Kidney glomerular epithelial cell (primary cell): ENCODE measurements at regions not wholly inside any gene's neighbourhood (a gene's known extent, or its start where the extent isn't known, plus 50 kb on each side); places are given as distances from the start of the nearest gene placed in this dataset.
"Not testable (repeated sequence)": the region's sequence is repeated elsewhere in the genome, so short reads cannot be mapped to it uniquely, and the experiment has no call there.

Experiments
- DNase-seq: peaks from one replicate; lab custom pipeline; 2025; lab: John Stamatoyannopoulos, UW

GRCh38 chr13:73336773-73337172, 278.0 kb downstream of the KLF5 start:
- no peak for DNase-seq

DNA sequence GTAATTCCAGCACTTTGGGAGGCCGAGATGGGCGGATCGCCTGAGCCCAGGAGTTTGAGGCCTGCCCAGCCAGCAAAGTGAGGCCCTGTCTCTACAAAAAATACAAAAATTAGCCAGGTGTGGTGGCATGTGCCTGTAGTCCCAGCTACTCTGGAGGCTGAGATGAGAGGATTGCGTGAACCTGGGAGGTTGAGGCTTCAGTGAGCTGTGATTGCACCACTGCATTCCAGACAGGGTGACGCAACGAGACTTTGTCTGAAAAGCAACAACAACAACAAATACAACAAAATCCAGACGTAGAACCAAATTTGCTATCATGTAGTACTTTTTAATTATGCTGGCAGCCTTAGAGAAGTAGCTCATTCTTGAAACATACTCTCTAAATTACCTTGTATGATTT, 277.1 kb downstream of the KLF5 start:
- DNase-seq, result no peak

DNA sequence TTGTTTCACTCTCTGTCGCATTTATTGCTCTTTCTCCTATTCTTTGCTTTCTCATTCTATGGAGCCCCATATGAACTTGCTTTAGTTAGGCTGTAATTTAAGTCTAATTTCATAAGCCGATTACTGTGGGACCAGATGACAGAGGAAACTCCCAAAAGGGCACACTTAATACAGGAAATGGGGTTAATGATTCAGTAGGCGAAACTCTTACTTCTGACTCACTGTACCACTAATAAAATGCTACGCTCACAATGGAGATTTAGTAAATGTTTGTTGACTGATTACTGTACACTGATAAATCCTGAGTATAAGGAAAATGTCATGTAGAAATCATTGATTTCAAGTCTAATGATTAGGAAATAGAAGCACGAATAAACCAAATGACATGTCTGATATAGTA, 276.4 kb downstream of the KLF5 start:
- DNase-seq, result peak; percentile 67

DNA sequence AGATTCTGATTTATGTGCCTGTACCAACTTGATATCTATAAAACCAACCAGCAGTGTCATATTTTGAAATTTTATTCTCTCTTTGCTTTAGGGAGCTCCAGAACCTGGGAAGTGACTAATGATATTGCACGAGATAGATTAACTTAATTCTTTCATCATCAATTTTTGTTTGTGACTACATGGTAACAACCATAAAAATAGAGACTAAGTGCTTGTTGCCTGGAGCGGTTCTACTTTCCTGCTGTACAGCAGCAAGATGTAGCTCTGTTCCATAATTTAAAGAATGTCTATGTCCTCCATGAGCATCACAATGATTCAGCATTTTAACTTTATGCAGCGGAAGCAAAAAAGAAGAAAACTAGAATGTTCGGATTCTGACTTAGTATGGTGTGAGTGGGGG, 275.6 kb downstream of the KLF5 start:
- DNase-seq, result no peak

- no peak for DNase-seq
Observed at GRCh38 chr13:73331556-73331955, 272.8 kb downstream of the KLF5 start.

- DNase-seq, result no peak
Observed at GRCh38 chr13:73329355-73329754, 270.6 kb downstream of the KLF5 start.

DNA sequence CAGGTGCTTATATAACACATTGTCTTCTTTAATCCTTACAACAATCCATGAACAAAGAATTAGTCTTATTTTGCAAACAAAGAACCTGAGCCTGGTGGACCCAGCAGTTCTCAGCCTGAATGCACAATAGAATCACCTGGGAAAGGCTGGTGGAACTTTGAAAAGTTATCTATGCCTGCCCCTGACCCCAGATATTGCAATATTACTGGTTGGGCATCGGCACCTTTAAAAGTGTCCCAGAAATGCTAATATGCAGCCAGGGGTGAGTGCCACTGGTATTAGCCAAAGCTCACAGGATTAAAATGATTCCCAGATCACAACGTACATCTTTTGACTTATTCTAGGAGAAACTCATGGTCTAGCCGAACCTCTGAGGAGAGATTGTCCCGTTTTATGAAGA, 268.8 kb downstream of the KLF5 start:
- DNase-seq, result no peak

- peak; percentile 33 for DNase-seq
Observed at GRCh38 chr13:73325723-73326558, 267.1 kb downstream of the KLF5 start.

- no peak for DNase-seq
Observed at GRCh38 chr13:73324842-73325722, 266.3 kb downstream of the KLF5 start.

DNA sequence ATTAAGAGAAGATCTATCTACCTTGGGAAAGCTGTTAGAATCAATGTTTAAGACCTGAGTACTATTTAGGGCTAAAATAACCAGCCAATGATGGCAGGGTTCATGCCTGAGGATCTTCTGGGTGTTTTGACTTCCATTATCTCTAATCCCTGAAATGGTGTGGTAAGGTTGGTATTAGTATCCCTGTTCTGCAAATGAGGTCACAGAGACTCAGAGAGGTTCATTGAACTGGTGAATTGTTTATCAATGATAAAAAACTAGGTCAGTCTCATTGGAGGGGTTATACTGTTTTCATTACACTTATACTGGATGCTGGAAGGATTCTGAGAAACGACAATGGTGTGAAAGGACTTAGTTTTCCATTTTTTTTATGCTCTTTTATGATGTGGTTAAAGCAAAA, 264.8 kb downstream of the KLF5 start:
- DNase-seq, result no peak

- no peak for DNase-seq
Observed at GRCh38 chr13:73321043-73321442, 262.2 kb downstream of the KLF5 start.

- no peak for DNase-seq
Observed at GRCh38 chr13:73317140-73317539, 258.3 kb downstream of the KLF5 start.

GRCh38 chr13:73310366-73310765, 251.6 kb downstream of the KLF5 start:
- no peak for DNase-seq

- DNase-seq, result no peak
Observed at GRCh38 chr13:73307481-73307880, 248.7 kb downstream of the KLF5 start.

GRCh38 chr13:73306688-73307087, 247.9 kb downstream of the KLF5 start:
- no peak for DNase-seq

DNA sequence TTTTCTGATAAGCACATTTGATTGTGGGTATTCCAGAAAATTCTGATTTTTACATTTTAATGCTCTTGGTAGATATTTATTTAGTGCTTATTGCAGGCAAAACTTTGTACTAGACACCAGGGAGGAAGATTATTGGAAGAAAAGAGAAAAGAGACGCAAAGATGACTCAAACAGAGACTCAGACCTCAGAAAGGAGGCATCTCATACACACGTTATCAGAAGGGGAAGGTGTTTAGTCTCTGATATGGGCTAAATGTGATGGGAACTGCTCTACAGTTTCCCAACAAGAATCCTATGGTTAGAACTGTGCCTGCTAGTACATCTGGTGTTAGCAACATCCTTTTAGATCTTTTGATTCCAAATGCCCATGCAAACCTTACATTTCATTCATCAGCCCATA, 245.6 kb downstream of the KLF5 start:
- no peak for DNase-seq

DNA sequence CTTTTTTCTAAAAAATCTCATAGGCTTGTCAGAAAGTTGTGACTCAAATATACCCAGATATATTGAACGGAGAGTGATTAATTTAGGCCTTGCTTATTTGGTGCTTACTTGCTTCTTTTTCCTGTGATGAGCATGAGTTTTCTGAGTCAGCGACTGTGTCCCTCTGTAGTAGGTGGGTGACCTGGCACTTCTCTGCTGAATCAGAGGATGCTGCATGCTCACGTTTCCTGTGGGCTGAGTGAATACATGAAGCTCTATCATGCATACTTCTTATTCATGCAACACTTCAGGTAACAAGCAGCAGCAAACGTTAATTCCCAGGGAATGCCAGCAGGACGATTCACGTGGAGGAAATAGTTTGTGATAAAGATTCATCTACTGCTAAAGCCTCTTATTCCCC, 245.0 kb downstream of the KLF5 start:
- DNase-seq, result peak; percentile 78

- not testable (repeated sequence) for DNase-seq
Observed at GRCh38 chr13:73301622-73302021, 242.8 kb downstream of the KLF5 start.

GRCh38 chr13:73300718-73301425, 242.1 kb downstream of the KLF5 start:
- DNase-seq, result peak; percentile 18

GRCh38 chr13:73299787-73300186, 241.0 kb downstream of the KLF5 start:
- no peak for DNase-seq

DNA sequence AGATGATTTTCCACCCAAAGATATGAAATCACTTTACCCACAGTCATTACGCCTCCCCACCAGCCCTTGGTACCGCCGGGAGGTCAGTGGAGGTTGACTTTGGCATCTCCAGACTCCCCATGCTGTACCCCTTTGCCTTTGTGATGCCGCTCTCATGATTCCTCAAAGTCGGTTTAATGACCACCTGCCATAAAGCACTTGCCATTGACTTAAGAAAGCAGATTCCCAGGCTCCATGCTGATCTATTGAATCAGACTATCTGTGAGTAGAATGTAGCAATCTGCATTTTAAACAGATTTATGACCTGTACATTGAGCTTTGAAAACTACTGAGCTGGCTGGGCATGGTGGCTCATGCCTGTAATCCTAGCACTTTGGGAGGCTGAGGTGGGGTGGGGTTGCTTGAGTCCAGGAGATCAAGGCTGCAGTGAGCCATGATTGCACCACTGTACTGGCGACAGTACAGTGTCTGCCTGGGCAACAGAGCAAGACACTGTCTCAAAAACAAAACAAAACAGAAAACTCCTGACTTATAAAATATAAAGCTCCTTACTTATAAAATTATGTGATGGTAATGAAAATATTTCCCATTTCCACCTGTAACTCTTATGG, 235.2 kb downstream of the KLF5 start:
- no peak for DNase-seq

DNA sequence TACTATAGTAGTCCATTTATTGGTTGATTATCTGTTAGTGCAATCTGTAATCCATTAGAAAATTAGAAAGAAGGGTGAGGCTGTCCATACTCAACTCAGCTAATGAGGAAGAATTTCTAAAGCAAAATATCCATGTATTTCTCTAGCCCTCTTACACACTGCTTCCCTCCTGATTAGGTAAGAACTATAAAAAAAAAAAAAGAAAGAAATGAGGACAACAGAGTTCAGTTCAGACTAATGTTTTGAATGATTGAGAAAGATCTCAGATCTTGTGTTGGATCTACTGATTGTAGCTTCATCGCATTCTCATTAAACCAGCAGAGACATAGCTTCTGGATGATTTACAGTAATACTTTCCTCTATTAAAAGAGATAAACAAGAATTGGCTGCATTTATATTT, 233.3 kb downstream of the KLF5 start:
- no peak for DNase-seq
